ENCODE measurements at regions not wholly inside any gene's neighbourhood (a gene's known extent, or its start where the extent isn't known, plus 50 kb on each side); places are given as distances from the start of the nearest gene placed in this dataset.

- H3K4ac ChIP-seq (ENCODE audit: low read depth, low read length) = no peak overlapping the region
- WGBS (ENCODE audit: extremely low coverage, insufficient coverage, low lambda C conversion rate) = no CpG with 5 or more reads among the region's 1 CpG
- no peak overlapping the region for H3K56ac ChIP-seq (ENCODE audit: low read length)
- DNase-seq = peak; percentile 31
- H3K23ac ChIP-seq (ENCODE audit: low read length) = no peak overlapping the region
- H3K4me2 ChIP-seq (ENCODE audit: low read length) = no peak overlapping the region
- H3K4me3 ChIP-seq (ENCODE audit: low read length) = no peak overlapping the region
- no peak overlapping the region for H2AK5ac ChIP-seq (ENCODE audit: low read length)
- no peaks in the 10 kb centered on the region for H3K36me3 ChIP-seq (ENCODE audit: control insufficient read depth, insufficient read depth, low read length)
- H2BK120ac ChIP-seq (ENCODE audit: low read depth, low read length) = no peak overlapping the region
- H3K4me1 ChIP-seq (ENCODE audit: control insufficient read depth, low read depth, low read length) = no peaks in the 10 kb centered on the region
- no peak overlapping the region for H4K5ac ChIP-seq (ENCODE audit: low read length)
- no peaks in the 10 kb centered on the region for H3K27me3 ChIP-seq (ENCODE audit: insufficient read depth, low read length, poor library complexity)
- H3K79me1 ChIP-seq (ENCODE audit: low read length) = no peaks in the 10 kb centered on the region
- H3K27ac ChIP-seq (ENCODE audit: low read depth, low read length) = no peak overlapping the region
- no peak overlapping the region for H3K9ac ChIP-seq (ENCODE audit: low read length)
- H2BK5ac ChIP-seq (ENCODE audit: low read length) = no peak overlapping the region
- no peak overlapping the region for H3K18ac ChIP-seq (ENCODE audit: low read length)
- H4K8ac ChIP-seq (ENCODE audit: low read depth, low read length) = no peak overlapping the region
- H3K79me2 ChIP-seq (ENCODE audit: control insufficient read depth, insufficient read depth, low read length) = no peaks in the 10 kb centered on the region
- no peak overlapping the region for H2BK15ac ChIP-seq (replicated peaks; ENCODE audit: low read depth)
These were observed 65.9 kb upstream of the FAM98A start for GRCh38 chr2:33665039-33665438.

- no CpG with 5 or more reads among the region's 10 CpGs for WGBS (ENCODE audit: extremely low coverage, insufficient coverage, low lambda C conversion rate)
- Histone ChIP-seq H3K27me3 (ENCODE audit: insufficient read depth, low read length, poor library complexity) (no peaks in the 10 kb centered on the region), H2AK5ac (ENCODE audit: low read length) (no peak overlapping the region), H3K18ac (ENCODE audit: low read length) (no peak overlapping the region), H2BK5ac (ENCODE audit: low read length) (no peak overlapping the region), H3K27ac (ENCODE audit: low read depth, low read length) (no peak overlapping the region), H4K5ac (ENCODE audit: low read length) (no peak overlapping the region), H3K4me2 (ENCODE audit: low read length) (no peak overlapping the region), H3K79me1 (ENCODE audit: low read length) (no peaks in the 10 kb centered on the region), H3K56ac (ENCODE audit: low read length) (no peak overlapping the region), H2BK120ac (ENCODE audit: low read depth, low read length) (no peak overlapping the region), H3K36me3 (ENCODE audit: control insufficient read depth, insufficient read depth, low read length) (no peaks in the 10 kb centered on the region), H3K4me3 (ENCODE audit: low read length) (no peak overlapping the region), H3K23ac (ENCODE audit: low read length) (no peak overlapping the region), H4K8ac (ENCODE audit: low read depth, low read length) (no peak overlapping the region), H3K9ac (ENCODE audit: low read length) (no peak overlapping the region), H3K4ac (ENCODE audit: low read depth, low read length) (no peak overlapping the region), H3K4me1 (ENCODE audit: control insufficient read depth, low read depth, low read length) (no peaks in the 10 kb centered on the region), H2BK15ac (replicated peaks; ENCODE audit: low read depth) (no peak overlapping the region), H3K79me2 (ENCODE audit: control insufficient read depth, insufficient read depth, low read length) (no peaks in the 10 kb centered on the region)
- DNase-seq = no peak
These were observed 61.5 kb upstream of the FAM98A start for GRCh38 chr2:33660416-33661123.

- no peak overlapping the region for H2AK5ac ChIP-seq (ENCODE audit: low read length)
- no peak overlapping the region for H2BK5ac ChIP-seq (ENCODE audit: low read length)
- no peak overlapping the region for H3K4ac ChIP-seq (ENCODE audit: low read depth, low read length)
- no peak overlapping the region for H3K4me3 ChIP-seq (ENCODE audit: low read length)
- no peak overlapping the region for H3K4me2 ChIP-seq (ENCODE audit: low read length)
- H3K4me1 ChIP-seq (ENCODE audit: control insufficient read depth, low read depth, low read length) = no peaks in the 10 kb centered on the region
- H3K79me2 ChIP-seq (ENCODE audit: control insufficient read depth, insufficient read depth, low read length) = no peaks in the 10 kb centered on the region
- no peak overlapping the region for H3K27ac ChIP-seq (ENCODE audit: low read depth, low read length)
- no peak overlapping the region for H3K9ac ChIP-seq (ENCODE audit: low read length)
- no peak overlapping the region for H2BK120ac ChIP-seq (ENCODE audit: low read depth, low read length)
- H3K56ac ChIP-seq (ENCODE audit: low read length) = no peak overlapping the region
- no peaks in the 10 kb centered on the region for H3K79me1 ChIP-seq (ENCODE audit: low read length)
- H3K23ac ChIP-seq (ENCODE audit: low read length) = no peak overlapping the region
- H3K27me3 ChIP-seq (ENCODE audit: insufficient read depth, low read length, poor library complexity) = no peaks in the 10 kb centered on the region
- no peak overlapping the region for H4K8ac ChIP-seq (ENCODE audit: low read depth, low read length)
- DNase-seq = no peak
- H3K36me3 ChIP-seq (ENCODE audit: control insufficient read depth, insufficient read depth, low read length) = no peaks in the 10 kb centered on the region
- no peak overlapping the region for H3K18ac ChIP-seq (ENCODE audit: low read length)
- no peak overlapping the region for H2BK15ac ChIP-seq (replicated peaks; ENCODE audit: low read depth)
- H4K5ac ChIP-seq (ENCODE audit: low read length) = no peak overlapping the region
- WGBS (ENCODE audit: extremely low coverage, insufficient coverage, low lambda C conversion rate) = no CpG with 5 or more reads among the region's 5 CpGs
These were observed 56.7 kb upstream of the FAM98A start for GRCh38 chr2:33655626-33656320.

- H3K27ac ChIP-seq (ENCODE audit: low read depth, low read length) = no peak overlapping the region
- no CpG with 5 or more reads among the region's 1 CpG for WGBS (ENCODE audit: extremely low coverage, insufficient coverage, low lambda C conversion rate)
These were observed 53.7 kb upstream of the FAM98A start for GRCh38 chr2:33652830-33653229.

GRCh38 chr2:33650171-33650570 lies 51.1 kb upstream of the FAM98A start:
- Histone ChIP-seq H2BK5ac (ENCODE audit: low read length) (no peak overlapping the region), H3K79me2 (ENCODE audit: control insufficient read depth, insufficient read depth, low read length) (no peaks in the 10 kb centered on the region), H3K4me1 (ENCODE audit: control insufficient read depth, low read depth, low read length) (no peaks in the 10 kb centered on the region), H2BK120ac (ENCODE audit: low read depth, low read length) (no peak overlapping the region), H3K23ac (ENCODE audit: low read length) (no peak overlapping the region), H2BK15ac (replicated peaks; ENCODE audit: low read depth) (no peak overlapping the region), H3K4me3 (ENCODE audit: low read length) (no peak overlapping the region), H3K79me1 (ENCODE audit: low read length) (no peaks in the 10 kb centered on the region), H2AK5ac (ENCODE audit: low read length) (no peak overlapping the region), H3K27ac (ENCODE audit: low read depth, low read length) (no peak overlapping the region), H3K4me2 (ENCODE audit: low read length) (no peak overlapping the region), H3K27me3 (ENCODE audit: insufficient read depth, low read length, poor library complexity) (no peaks in the 10 kb centered on the region), H3K9ac (ENCODE audit: low read length) (no peak overlapping the region), H3K18ac (ENCODE audit: low read length) (no peak overlapping the region), H4K5ac (ENCODE audit: low read length) (no peak overlapping the region), H3K36me3 (ENCODE audit: control insufficient read depth, insufficient read depth, low read length) (no peaks in the 10 kb centered on the region), H3K56ac (ENCODE audit: low read length) (no peak overlapping the region), H4K8ac (ENCODE audit: low read depth, low read length) (peak overlapping the region; percentile 86), H3K4ac (ENCODE audit: low read depth, low read length) (no peak overlapping the region)
- whole genome bisulfite sequencing (ENCODE audit: extremely low coverage, insufficient coverage, low lambda C conversion rate) = no CpG with 5 or more reads among the region's 1 CpG
- DNase-seq = no peak

More at GRCh38 chr2:33652830-33653229, 53.7 kb upstream of the FAM98A start:
- no peak overlapping the region for H3K18ac ChIP-seq (ENCODE audit: low read length)
- H3K9ac ChIP-seq (ENCODE audit: low read length) = no peak overlapping the region
- H3K4me3 ChIP-seq (ENCODE audit: low read length) = no peak overlapping the region
- H4K8ac ChIP-seq (ENCODE audit: low read depth, low read length) = no peak overlapping the region
- no peak overlapping the region for H2BK5ac ChIP-seq (ENCODE audit: low read length)
- H2BK15ac ChIP-seq (replicated peaks; ENCODE audit: low read depth) = no peak overlapping the region
- no peak overlapping the region for H3K4me2 ChIP-seq (ENCODE audit: low read length)
- H3K4ac ChIP-seq (ENCODE audit: low read depth, low read length) = no peak overlapping the region
- H3K79me1 ChIP-seq (ENCODE audit: low read length) = no peaks in the 10 kb centered on the region
- H3K27me3 ChIP-seq (ENCODE audit: insufficient read depth, low read length, poor library complexity) = no peaks in the 10 kb centered on the region
- no peaks in the 10 kb centered on the region for H3K4me1 ChIP-seq (ENCODE audit: control insufficient read depth, low read depth, low read length)
- no peaks in the 10 kb centered on the region for H3K79me2 ChIP-seq (ENCODE audit: control insufficient read depth, insufficient read depth, low read length)
- H2AK5ac ChIP-seq (ENCODE audit: low read length) = no peak overlapping the region
- DNase-seq = no peak
- no peak overlapping the region for H4K5ac ChIP-seq (ENCODE audit: low read length)
- H3K23ac ChIP-seq (ENCODE audit: low read length) = no peak overlapping the region
- H3K36me3 ChIP-seq (ENCODE audit: control insufficient read depth, insufficient read depth, low read length) = no peaks in the 10 kb centered on the region
- no peak overlapping the region for H3K56ac ChIP-seq (ENCODE audit: low read length)
- H2BK120ac ChIP-seq (ENCODE audit: low read depth, low read length) = no peak overlapping the region
